ENCODE measurements at regions not wholly inside any gene's neighbourhood (a gene's known extent, or its start where the extent isn't known, plus 50 kb on each side); places are given as distances from the start of the nearest gene placed in this dataset.

DNA sequence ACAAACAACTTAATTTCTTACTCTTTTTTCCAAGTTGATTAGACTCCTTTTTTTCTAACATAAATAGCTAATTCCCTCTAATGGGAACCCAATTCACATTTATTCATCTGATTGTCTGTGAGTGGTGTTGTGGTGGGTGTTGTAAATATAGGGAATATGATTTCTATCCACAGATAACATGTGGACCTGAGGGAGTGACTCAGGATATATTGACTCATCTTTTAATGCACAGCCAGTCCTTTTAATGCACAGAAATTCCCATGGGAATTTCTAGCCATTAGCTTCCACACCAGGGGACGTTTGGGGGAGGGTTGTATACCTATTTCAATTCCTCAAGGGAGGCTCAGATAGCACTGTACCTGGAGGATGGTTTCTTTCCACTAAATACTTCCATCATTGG is 1339.6 kb upstream of the LRRTM1 start:
- FAIRE-seq = no peak

DNA sequence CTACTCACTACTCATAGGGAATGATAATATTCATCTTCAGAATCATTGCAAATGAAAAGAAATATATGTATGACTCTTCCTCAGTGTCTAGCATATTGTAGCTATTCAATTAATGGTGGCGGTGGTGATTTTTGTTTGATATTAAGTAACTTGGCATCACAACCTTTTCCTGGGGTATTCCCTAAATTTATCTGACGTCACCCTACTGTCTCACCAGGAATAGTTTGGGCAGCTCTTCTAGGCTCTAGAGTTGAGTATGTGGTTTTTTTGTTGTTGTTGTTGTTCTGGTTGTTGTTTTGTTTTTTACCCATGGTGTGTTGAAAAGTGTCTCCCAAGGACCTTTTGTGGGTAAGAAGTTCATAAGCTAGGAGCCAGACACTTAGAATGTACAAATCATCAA is 1320.3 kb upstream of the LRRTM1 start:
- FAIRE-seq (no peak), DNase-seq (ENCODE audit: insufficient read length, low spot score) (no peak)

More for the DNA sequence above, 1339.6 kb upstream of the LRRTM1 start:
- DNase-seq (ENCODE audit: insufficient read length, low spot score) = no peak

- no peak for DNase-seq (ENCODE audit: insufficient read length, low spot score)
- no peak for FAIRE-seq
Observed at GRCh38 chr2:81600088-81600487, 1295.5 kb upstream of the LRRTM1 start.

GRCh38 chr2:81598453-81598852 is 1293.9 kb upstream of the LRRTM1 start:
- FAIRE-seq = no peak
- no peak for DNase-seq (ENCODE audit: insufficient read length, low spot score)

GRCh38 chr2:81589406-81589805 is 1284.9 kb upstream of the LRRTM1 start:
- no peak for DNase-seq (ENCODE audit: insufficient read length, low spot score)
- no peak for FAIRE-seq

GRCh38 chr2:81583311-81584108 is 1279.0 kb upstream of the LRRTM1 start:
- DNase-seq (ENCODE audit: insufficient read length, low spot score) = no peak
- FAIRE-seq = no peak

- FAIRE-seq = no peak
- DNase-seq (ENCODE audit: insufficient read length, low spot score) = no peak
Observed at GRCh38 chr2:81576713-81577112, 1272.2 kb upstream of the LRRTM1 start.

DNA sequence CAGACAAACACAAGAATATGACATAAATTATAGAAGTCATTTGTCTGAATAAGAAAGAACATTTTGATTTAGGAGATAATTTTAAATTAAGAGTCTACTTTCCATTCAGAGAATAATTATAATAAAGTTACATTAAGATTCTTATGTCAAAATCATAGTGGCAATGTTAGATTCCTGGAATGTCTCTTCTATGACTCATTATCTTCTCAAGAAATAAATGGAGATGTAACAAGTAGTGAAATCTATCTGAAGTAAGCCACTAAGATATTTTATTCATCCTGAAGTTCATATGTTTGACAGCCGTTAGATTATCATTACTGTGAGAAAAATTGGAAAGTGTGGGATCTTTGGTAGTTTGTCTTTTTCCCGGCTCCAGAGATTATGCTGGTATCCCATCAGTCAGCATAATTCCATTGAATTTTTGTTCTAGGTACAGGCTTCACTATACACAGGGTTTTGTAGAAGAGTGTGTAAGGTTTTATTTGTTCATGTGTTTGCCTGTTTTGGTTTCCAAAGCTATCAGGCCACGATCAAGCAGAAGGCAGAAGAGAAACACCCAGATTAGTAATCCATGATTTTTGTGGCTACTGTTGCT is 1246.6 kb upstream of the LRRTM1 start:
- FAIRE-seq = no peak
- peak; percentile 13 for DNase-seq (ENCODE audit: insufficient read length, low spot score)

- no peak for DNase-seq (ENCODE audit: insufficient read length, low spot score)
- no peak for FAIRE-seq
Observed at GRCh38 chr2:81550277-81550676, 1245.7 kb upstream of the LRRTM1 start.

GRCh38 chr2:81549646-81550045 is 1245.1 kb upstream of the LRRTM1 start:
- FAIRE-seq (no peak), DNase-seq (ENCODE audit: insufficient read length, low spot score) (no peak)

DNA sequence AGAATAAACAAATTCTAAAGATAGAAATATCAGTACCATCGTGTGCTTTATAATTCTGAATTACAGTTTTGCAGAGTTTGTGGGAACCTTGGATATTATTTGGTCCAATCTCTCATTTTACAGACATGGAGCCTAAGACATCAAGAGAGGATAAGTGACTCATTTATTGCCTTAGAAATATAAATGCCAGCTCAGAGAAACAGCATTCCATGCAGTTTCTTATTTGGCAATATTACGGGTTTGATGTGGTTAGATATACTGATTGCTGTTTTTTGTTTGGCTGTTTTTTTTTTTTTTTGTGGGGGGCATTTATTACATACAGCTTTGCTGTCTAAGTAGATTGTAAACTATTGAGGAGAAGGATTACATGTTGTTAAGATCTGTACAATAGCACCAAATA is 1241.1 kb upstream of the LRRTM1 start:
- FAIRE-seq = no peak
- peak; percentile 3 for DNase-seq (ENCODE audit: insufficient read length, low spot score)

DNA sequence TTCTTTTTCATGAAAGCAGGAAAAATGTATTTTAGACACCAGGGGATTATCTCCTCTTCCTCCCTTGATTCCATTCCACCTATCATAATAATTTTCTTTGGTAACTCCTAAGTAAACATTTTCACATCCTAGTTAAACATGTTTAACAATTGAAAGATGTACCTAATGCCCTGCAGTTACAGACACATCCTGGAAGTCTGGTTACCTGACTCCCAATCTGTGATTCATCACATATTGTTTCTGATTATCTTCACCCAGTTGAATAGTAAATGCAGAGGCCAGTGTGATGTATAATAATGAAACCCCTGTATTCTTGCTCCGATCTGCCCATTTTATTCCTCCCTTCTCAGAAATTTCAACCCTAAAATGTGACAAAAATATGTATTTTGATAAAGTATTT is 1237.6 kb upstream of the LRRTM1 start:
- FAIRE-seq (no peak), DNase-seq (ENCODE audit: insufficient read length, low spot score) (no peak)

GRCh38 chr2:81529944-81530343 is 1225.4 kb upstream of the LRRTM1 start:
- no peak for FAIRE-seq
- DNase-seq (ENCODE audit: insufficient read length, low spot score) = no peak

DNA sequence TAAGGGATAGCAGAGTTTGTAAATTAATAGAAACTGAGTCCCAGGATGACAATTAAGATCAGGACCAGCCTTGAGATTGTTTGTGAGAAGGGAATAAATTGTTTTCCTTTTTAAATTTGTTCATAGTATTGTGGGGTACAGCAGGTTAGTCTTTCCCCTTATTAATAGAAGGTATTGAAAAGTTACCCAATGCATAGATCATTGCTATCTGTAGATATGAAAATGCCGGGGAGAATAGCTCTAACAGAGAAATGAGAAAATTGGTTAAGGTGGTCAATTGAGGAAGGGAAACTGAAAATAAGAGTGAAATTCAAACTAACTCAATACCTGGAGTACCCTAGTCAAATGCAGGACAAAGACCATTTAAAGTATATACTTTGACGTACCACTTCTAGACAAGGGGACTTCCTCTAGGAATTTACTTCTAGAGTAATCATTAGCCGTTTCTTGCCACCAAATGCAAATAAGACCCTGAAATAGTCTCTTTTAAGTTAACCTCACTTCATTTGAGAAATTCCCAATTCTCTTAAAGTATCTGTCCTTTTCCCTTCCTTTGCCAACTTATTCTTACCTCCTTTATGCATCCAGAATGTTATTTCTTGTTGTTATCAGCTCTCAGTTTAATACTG is 1224.4 kb upstream of the LRRTM1 start:
- no peak for DNase-seq (ENCODE audit: insufficient read length, low spot score)
- no peak for FAIRE-seq

- DNase-seq (ENCODE audit: insufficient read length, low spot score) = no peak
- no peak for FAIRE-seq
Observed at GRCh38 chr2:81523344-81523743, 1218.8 kb upstream of the LRRTM1 start.

- no peak for DNase-seq (ENCODE audit: insufficient read length, low spot score)
- no peak for FAIRE-seq
Observed at GRCh38 chr2:81513328-81513727, 1208.8 kb upstream of the LRRTM1 start.

GRCh38 chr2:81505586-81505985 is 1201.0 kb upstream of the LRRTM1 start:
- DNase-seq (ENCODE audit: insufficient read length, low spot score) (no peak), FAIRE-seq (no peak)

DNA sequence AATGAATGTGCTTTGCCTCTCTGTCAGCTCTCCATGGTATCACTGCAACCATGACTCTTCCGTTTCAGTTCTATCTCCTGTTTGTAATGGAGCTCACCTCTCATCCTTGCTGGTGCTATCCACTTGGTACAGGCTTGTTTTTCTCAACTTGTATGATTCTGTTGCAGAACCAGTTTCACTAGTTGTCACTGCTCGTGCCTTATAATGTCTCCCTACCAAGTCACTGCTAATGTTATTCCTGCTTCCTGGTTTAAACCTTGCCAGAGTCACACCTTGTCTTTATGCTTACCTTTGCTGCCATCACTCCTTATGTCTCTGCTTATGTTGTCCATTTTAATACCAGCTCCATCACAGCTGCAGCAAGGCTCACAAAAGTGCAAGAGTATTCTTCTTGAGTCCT is 1191.0 kb upstream of the LRRTM1 start:
- FAIRE-seq (no peak), DNase-seq (ENCODE audit: insufficient read length, low spot score) (no peak)

DNA sequence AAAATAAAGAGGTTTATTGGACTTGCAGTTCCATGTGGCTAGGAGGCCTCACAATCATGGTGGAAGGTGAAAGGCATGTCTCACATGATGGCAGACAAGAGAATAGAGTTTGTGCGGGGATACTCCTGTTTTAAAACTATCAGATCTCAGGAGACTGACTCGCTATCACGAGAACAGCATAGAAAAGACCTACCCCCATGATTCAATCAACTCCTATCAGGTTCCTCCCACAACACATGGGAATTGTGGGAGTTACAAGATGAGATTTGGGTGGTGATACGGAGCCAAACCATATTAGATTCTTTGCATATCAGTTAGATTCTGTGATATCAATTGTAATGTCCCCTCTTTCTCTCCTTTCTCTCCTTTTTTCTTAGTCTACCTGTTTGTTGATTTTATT is 1178.7 kb upstream of the LRRTM1 start:
- DNase-seq (ENCODE audit: insufficient read length, low spot score) (no peak), FAIRE-seq (no peak)

- FAIRE-seq = no peak
- no peak for DNase-seq (ENCODE audit: insufficient read length, low spot score)
Observed at GRCh38 chr2:81481994-81482368, 1177.4 kb upstream of the LRRTM1 start.

DNA sequence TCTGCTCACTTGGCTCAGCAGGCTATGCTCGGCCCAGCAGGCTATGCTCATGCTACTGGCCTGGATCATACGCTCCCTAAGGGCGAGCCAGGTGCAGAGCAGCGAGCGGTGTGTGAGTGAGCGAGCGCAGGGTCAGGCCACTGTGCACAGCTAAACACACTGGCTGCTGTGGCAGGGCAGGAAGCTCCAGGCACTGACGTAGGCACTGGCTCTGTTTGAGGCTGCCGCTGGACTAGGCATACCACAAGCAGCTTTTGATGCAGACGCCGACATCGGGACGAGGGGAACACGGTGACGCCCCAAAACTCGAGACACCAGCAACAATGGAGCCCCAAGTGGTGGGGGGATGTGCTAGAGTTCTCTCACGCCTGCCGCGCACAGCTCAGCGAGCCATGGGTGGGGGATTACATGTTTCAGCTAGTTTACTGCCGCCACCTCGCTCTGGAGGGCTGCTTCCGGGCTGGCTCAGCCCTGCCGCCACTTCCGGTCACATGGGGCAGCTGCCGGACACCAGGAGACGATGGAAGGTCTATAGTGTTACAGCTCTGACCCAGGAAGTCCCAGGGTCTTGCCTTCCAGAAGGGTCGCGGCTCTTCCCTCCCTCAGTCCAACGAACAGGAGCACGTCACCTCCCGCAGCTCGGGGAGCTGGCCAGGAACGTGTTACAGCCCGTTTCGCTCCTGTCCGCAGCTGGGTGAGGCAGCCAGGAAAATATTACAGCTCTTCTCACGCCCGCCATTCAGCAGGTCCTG is 1176.9 kb upstream of the LRRTM1 start:
- DNase-seq (ENCODE audit: insufficient read length, low spot score) (no peak), FAIRE-seq (no peak)
